ENCODE measurements at regions not wholly inside any gene's neighbourhood (a gene's known extent, or its start where the extent isn't known, plus 50 kb on each side); places are given as distances from the start of the nearest gene placed in this dataset.

DNA sequence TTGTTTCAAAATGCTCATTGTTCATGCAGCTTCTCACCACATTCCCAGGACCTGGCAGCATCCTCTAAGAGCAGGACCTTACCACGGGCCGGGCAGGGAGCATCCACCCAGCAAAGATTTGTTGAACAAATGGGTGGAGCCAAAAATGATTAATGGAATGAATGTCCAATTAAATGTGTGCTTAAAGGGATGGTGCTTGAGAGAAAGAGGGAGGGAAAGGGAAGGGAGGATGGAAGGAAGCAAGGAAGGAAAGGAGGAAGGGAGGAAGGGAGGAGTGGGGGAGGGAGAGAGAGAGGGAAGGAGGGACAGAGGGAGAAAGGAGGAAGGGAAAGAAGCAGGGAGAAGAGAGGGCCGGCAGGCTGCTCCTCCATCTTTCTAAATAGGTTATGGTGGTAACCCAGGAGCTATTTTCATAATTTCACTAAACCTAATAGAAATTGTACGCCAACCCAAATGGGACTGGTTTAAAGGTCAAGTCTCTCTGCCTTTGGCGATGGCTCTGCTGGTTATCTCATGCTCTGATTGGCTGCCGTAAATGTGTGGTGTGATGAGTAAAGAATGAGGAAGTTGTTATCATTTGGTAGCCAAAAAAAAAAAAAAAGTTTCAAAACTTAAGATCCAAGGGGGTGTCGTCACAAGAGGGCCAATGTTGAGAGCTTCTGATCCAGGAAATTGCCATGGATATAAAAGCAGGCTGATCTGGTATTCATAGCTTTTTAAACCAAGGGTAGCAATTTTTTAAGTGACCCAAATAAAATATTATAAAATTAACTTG is 126.7 kb upstream of the FOXF1 start:
- TF ChIP-seq CTCF (IDR thresholded peaks at IDR 0.05; ENCODE audit: insufficient read depth, low read depth, low read length), result no peak
- no peak for TF ChIP-seq EZH2 (IDR thresholded peaks at IDR 0.05; ENCODE audit: insufficient read depth, low read length)

All from astrocyte (in vitro differentiated cells and primary cell).